Upper lobe of left lung (tissue), 4 donors: ENCODE measurements at regions not wholly inside any gene's neighbourhood (a gene's known extent, or its start where the extent isn't known, plus 50 kb on each side); places are given as distances from the start of the nearest gene placed in this dataset.

Experiments
- CTCF ChIP-seq, 6 experiments: fragments of 450-650 bp in 4 of 6; fragments of 200-600 bp in 2 of 6; sonication (generic) in 2 of 6; IDR thresholded peaks; one replicate each; pipeline ENCODE4 v1.5.1; 2016 to 2019; ENCODE audit warnings: antibody characterized with exemption in 6 of 6
- EP300 ChIP-seq, 4 donors: sonication (generic); formaldehyde crosslinking; IDR thresholded peaks; one replicate each; pipeline ENCODE4 v1.5.1; 2017; ENCODE audit warnings: antibody characterized with exemption in 4 of 4, control low read depth in 2 of 4
- POLR2A ChIP-seq, 4 donors: fragments of 450-650 bp; IDR thresholded peaks; one replicate each; pipeline ENCODE4 v1.5.1; 2016 to 2017; ENCODE audit warnings: antibody characterized with exemption in 4 of 4, mild to moderate bottlenecking in 2 of 4
- POLR2AphosphoS5 ChIP-seq, 2 donors: sonication (generic); formaldehyde crosslinking; IDR thresholded peaks; one replicate each; pipeline ENCODE4 v1.5.1; 2017; ENCODE audit warnings: antibody characterized with exemption in 2 of 2

DNA sequence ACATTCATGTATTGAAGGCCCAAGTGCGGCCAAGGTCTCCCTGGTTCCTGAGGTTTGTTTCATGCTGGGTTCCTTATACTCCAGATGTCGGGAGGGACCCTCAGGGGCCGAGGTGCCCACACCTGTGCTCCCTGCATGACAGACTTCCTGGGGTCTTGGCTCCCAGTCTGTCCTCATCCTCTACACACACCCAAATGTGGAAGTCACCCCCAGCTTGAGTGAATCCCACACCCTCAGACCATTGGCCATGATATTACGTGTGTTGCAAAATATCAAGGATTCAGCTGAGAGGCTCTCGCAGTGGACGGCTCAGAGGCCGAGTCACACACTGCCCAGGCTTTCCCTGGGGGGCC lies 82.2 kb upstream of the DUSP22 start:
- no peak for TF ChIP-seq POLR2A (IDR thresholded peaks at IDR 0.05)
- TF ChIP-seq CTCF (IDR thresholded peaks at IDR 0.05), result no peak
- TF ChIP-seq EP300 (IDR thresholded peaks at IDR 0.05), result no peak
- TF ChIP-seq POLR2AphosphoS5 (IDR thresholded peaks at IDR 0.05), result no peak
